Tibial artery (tissue), 4 donors: ENCODE measurements at regions not wholly inside any gene's neighbourhood (a gene's known extent, or its start where the extent isn't known, plus 50 kb on each side); places are given as distances from the start of the nearest gene placed in this dataset.

Experiments used
- DNase-seq, 2 donors: peaks; one replicate each; pipeline ENCODE4 v3.0.0-alpha.2; 2019
- H3K27ac ChIP-seq, 2 donors: fragments of 200-600 bp; sonication (generic) in 1 of 2; 1 replicate in 1 of 2; 2 replicates in 1 of 2; pipeline ENCODE4 v1.5.1; 2018 to 2019; ENCODE audit warnings: mild to moderate bottlenecking in 1 of 2
- H3K27me3 ChIP-seq, 2 donors: fragments of 200-600 bp; sonication (generic) in 1 of 2; one replicate each; pipeline versions ENCODE4 v1.5.1 to v1.6.0; 2016 to 2019
- H3K36me3 ChIP-seq, 3 donors: fragments of 200-600 bp; sonication (generic) in 2 of 3; one replicate each; pipeline ENCODE4 v1.5.1; 2016 to 2019; ENCODE audit warnings: mild to moderate bottlenecking in 2 of 3
- H3K4me1 ChIP-seq, 4 donors: fragments of 200-600 bp; sonication (generic) in 2 of 4; 1 replicate in 3 of 4; 2 replicates in 1 of 4; pipeline ENCODE4 v1.5.1; 2016 to 2019
- H3K4me3 ChIP-seq, 2 donors: fragments of 200-600 bp; sonication (generic) in 1 of 2; 1 replicate in 1 of 2; 2 replicates in 1 of 2; pipeline ENCODE4 v1.5.1; 2018 to 2019; ENCODE audit warnings: mild to moderate bottlenecking in 2 of 2
- H3K9me3 ChIP-seq, 3 donors: fragments of 200-600 bp; sonication (generic) in 1 of 3; one replicate each; pipeline ENCODE4 v1.5.1; 2016 to 2019
- CTCF ChIP-seq, 2 experiments: fragments of 200-600 bp in 1 of 2; fragments of 450-650 bp in 1 of 2; IDR thresholded peaks; one replicate each; pipeline ENCODE4 v1.5.1; 2017 to 2019; ENCODE audit warnings: antibody characterized with exemption in 2 of 2, mild to moderate bottlenecking in 1 of 2, moderate library complexity in 1 of 2
- intact Hi-C: fragments of 100-400 bp; cut with DNase I; formaldehyde crosslinking; loops from one replicate; pipeline ENCODE4 v1.15.0; 2023; ENCODE audit warnings: low total_unique reads

- H3K4me1 ChIP-seq = peaks cover 0 to 15% (median 2%) of the 10 kb centered on the region in 4 donors
- no peak for TF ChIP-seq CTCF (IDR thresholded peaks at IDR 0.05)
- H3K27ac ChIP-seq = no peak overlapping the region
- peaks cover 0 to 60% of the 10 kb centered on the region in 2 donors for H3K27me3 ChIP-seq
- peak overlapping the region in 1 of 2 donors; percentile 41 for H3K4me3 ChIP-seq
- intact Hi-C loops = no loop called here
- no peaks in the 10 kb centered on the region for H3K36me3 ChIP-seq
- no peak for DNase-seq
- no peaks in the 10 kb centered on the region for H3K9me3 ChIP-seq
Observed at GRCh38 chr22:48577014-48577690, 1250.5 kb downstream of the BRD1 start.

- no peak overlapping the region for H3K27ac ChIP-seq
- no peak for DNase-seq
Observed at GRCh38 chr22:48576333-48577013, 1251.2 kb downstream of the BRD1 start.

GRCh38 chr22:48575618-48576332, 1251.9 kb downstream of the BRD1 start:
- Histone ChIP-seq H3K36me3 (no peaks in the 10 kb centered on the region), H3K4me1 (peaks cover 0 to 15% (median 2%) of the 10 kb centered on the region in 4 donors), H3K27me3 (peaks cover 0 to 60% of the 10 kb centered on the region in 2 donors), H3K27ac (no peak overlapping the region), H3K9me3 (no peaks in the 10 kb centered on the region), H3K4me3 (peak overlapping the region; percentile 28 to 41)
- DNase-seq = no peak
- TF ChIP-seq CTCF (IDR thresholded peaks at IDR 0.05) = no peak
- intact Hi-C loops = no loop called here

More at GRCh38 chr22:48576333-48577013, 1251.2 kb downstream of the BRD1 start:
- Histone ChIP-seq H3K36me3 (no peaks in the 10 kb centered on the region), H3K27me3 (peaks cover 0 to 60% of the 10 kb centered on the region in 2 donors), H3K9me3 (no peaks in the 10 kb centered on the region), H3K4me3 (peak overlapping the region; percentile 28 to 41), H3K4me1 (peaks cover 0 to 15% (median 2%) of the 10 kb centered on the region in 4 donors)
- peak; percentile 19 to 33 for TF ChIP-seq CTCF (IDR thresholded peaks at IDR 0.05)
- intact Hi-C loops = no loop called here

- peak overlapping the region in 1 of 2 donors; percentile 6 for H3K4me3 ChIP-seq
- intact Hi-C loops = no loop called here
- DNase-seq = no peak
Observed at GRCh38 chr22:48574776-48575617, 1252.7 kb downstream of the BRD1 start.

More at GRCh38 chr22:48574776-48575617, 1252.7 kb downstream of the BRD1 start:
- peaks cover 0 to 3% (median 0%) of the 10 kb centered on the region in 3 donors for H3K9me3 ChIP-seq
- peaks cover 0 to 15% (median 2%) of the 10 kb centered on the region in 4 donors for H3K4me1 ChIP-seq
- H3K27me3 ChIP-seq = peaks cover 0 to 58% of the 10 kb centered on the region in 2 donors
- peak in 1 of 2 experiments; percentile 24 for TF ChIP-seq CTCF (IDR thresholded peaks at IDR 0.05)
- H3K36me3 ChIP-seq = no peaks in the 10 kb centered on the region
- no peak overlapping the region for H3K27ac ChIP-seq
